Mammary epithelial cell (primary cell): ENCODE measurements at regions not wholly inside any gene's neighbourhood (a gene's known extent, or its start where the extent isn't known, plus 50 kb on each side); places are given as distances from the start of the nearest gene placed in this dataset.

Source experiments
- CTCF ChIP-seq, 2 donors: IDR thresholded peaks in 1 of 2; conservative IDR thresholded peaks in 1 of 2; 2 replicates each; pipeline ENCODE4 v1.5.1; 2011 to 2012; ENCODE audit warnings: inconsistent platforms in 2 of 2, low read length in 2 of 2, mild to moderate bottlenecking in 2 of 2, control low read depth in 1 of 2, low read depth in 1 of 2; ENCODE audit not compliant: insufficient read depth in 1 of 2; ENCODE audit errors: extremely low read depth in 1 of 2
- EZH2 ChIP-seq: IDR thresholded peaks from 2 replicates; pipeline ENCODE4 v1.6.1; 2012; ENCODE audit warnings: low read length, inconsistent platforms, borderline replicate concordance

DNA sequence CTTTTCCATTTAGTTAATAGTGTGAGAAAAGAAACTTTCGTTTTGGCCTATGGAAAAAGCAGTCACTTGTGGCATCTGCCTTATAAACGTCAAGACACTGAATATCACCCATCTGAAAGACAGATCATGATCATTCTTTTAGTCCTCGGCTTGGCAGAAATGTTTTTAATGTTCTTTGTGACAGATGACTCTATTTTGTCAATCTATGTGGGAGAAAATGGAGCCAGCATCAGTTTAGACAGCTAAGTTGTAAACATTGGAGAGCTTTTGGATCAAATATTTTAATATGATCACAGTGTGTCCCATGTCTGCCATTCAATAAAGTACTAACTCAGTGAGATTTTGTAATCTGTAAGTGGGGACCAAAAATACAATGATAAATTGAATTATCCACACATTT is 85.1 kb upstream of the LUZP2 start:
- TF ChIP-seq CTCF (conservative IDR thresholded peaks at IDR 0.05 in 1 of 2, IDR thresholded peaks at IDR 0.05 in 1 of 2; ENCODE audit: extremely low read depth in 1 of 2, insufficient read depth in 1 of 2, low read depth in 1 of 2, low read length in 2 of 2) (no peak), EZH2 (no peak)
